HEK293 (cell line): ENCODE measurements at regions not wholly inside any gene's neighbourhood (a gene's known extent, or its start where the extent isn't known, plus 50 kb on each side); places are given as distances from the start of the nearest gene placed in this dataset.

Source experiments
- CTCF ChIA-PET: fragments of 350-600 bp; formaldehyde crosslinking; extraction: SDS; loops from one replicate; lab custom pipeline; 2021; ENCODE audit warnings: antibody characterized with exemption; lab: Yijun Ruan, JAX
- POLR2A ChIA-PET: fragments of 300-600 bp; formaldehyde crosslinking; extraction: SDS; loops from one replicate; lab custom pipeline; 2020; ENCODE audit warnings: antibody characterized with exemption, inconsistent platforms; lab: Yijun Ruan, JAX
- H3K27ac ChIP-seq: fragments of 200-500 bp; sonication (Bioruptor generic); 2 replicates; pipeline ENCODE4 v1.5.1; 2014; ENCODE audit warnings: low read depth, low read length, control low read depth, inconsistent platforms; ENCODE audit errors: extremely low read depth
- H3K36me3 ChIP-seq, 2 experiments: fragments of 200-500 bp in 1 of 2; sonication (Bioruptor generic) in 1 of 2; 1 replicate in 1 of 2; 2 replicates in 1 of 2; pipeline ENCODE4 v1.5.1; 2014 to 2017; ENCODE audit warnings: inconsistent platforms in 2 of 2, low read length in 2 of 2; ENCODE audit not compliant: control insufficient read depth in 2 of 2, insufficient read depth in 1 of 2
- H3K4me1 ChIP-seq: fragments of 200-500 bp; sonication (Bioruptor generic); 2 replicates; pipeline ENCODE4 v1.5.1; 2014; ENCODE audit warnings: mild to moderate bottlenecking, low read length, inconsistent platforms; ENCODE audit not compliant: control insufficient read depth, insufficient read depth
- H3K4me3 ChIP-seq: 2 replicates; pipeline ENCODE4 v1.5.1; 2011; ENCODE audit warnings: low read depth, mild to moderate bottlenecking, control low read depth, low read length, moderate library complexity
- H3K9me3 ChIP-seq: fragments of 200-500 bp; sonication (Bioruptor generic); 2 replicates; pipeline ENCODE4 v1.5.1; 2014; ENCODE audit warnings: low read depth, low read length, inconsistent platforms; ENCODE audit not compliant: control insufficient read depth, insufficient read depth
- HOXC10 ChIP-seq: sonication (generic); formaldehyde crosslinking; IDR thresholded peaks from 2 replicates; pipeline ENCODE4 v1.8.1; 2023; ENCODE audit warnings: mild to moderate bottlenecking, missing genetic modification reagents
- IKZF3 ChIP-seq: fragments of 450-650 bp; IDR thresholded peaks from 2 replicates; pipeline ENCODE4 v1.5.0; 2018; ENCODE audit warnings: missing biosample characterization, mild to moderate bottlenecking, missing genetic modification characterization, moderate library complexity
- SP2 ChIP-seq: fragments of 450-650 bp; formaldehyde crosslinking; IDR thresholded peaks from 2 replicates; pipeline ENCODE4 v1.5.1; 2016; ENCODE audit warnings: missing biosample characterization, missing genetic modification characterization
- YY2 ChIP-seq: fragments of 450-650 bp; formaldehyde crosslinking; IDR thresholded peaks from 2 replicates; pipeline ENCODE4 v1.5.1; 2016; ENCODE audit warnings: missing biosample characterization, missing genetic modification characterization
- ZEB2 ChIP-seq: fragments of 450-650 bp; formaldehyde crosslinking; IDR thresholded peaks from 2 replicates; pipeline ENCODE4 v1.5.1; 2016; ENCODE audit warnings: missing biosample characterization, missing genetic modification characterization
- ZFP37 ChIP-seq: fragments of 450-650 bp; formaldehyde crosslinking; IDR thresholded peaks from 2 replicates; pipeline ENCODE4 v1.5.1; 2016; ENCODE audit warnings: missing biosample characterization, missing genetic modification characterization
- ZNF112 ChIP-seq: fragments of 450-650 bp; formaldehyde crosslinking; IDR thresholded peaks from 2 replicates; pipeline ENCODE4 v1.5.0; 2017; ENCODE audit warnings: missing biosample characterization, missing genetic modification characterization
- ZNF121 ChIP-seq: fragments of 450-650 bp; formaldehyde crosslinking; IDR thresholded peaks from 2 replicates; pipeline ENCODE4 v1.5.1; 2016; ENCODE audit warnings: missing biosample characterization, missing genetic modification characterization
- ZNF133 ChIP-seq: fragments of 450-650 bp; formaldehyde crosslinking; IDR thresholded peaks from 2 replicates; pipeline ENCODE4 v1.5.1; 2016; ENCODE audit warnings: missing biosample characterization, missing genetic modification characterization
- ZNF16 ChIP-seq: fragments of 450-650 bp; formaldehyde crosslinking; IDR thresholded peaks from 2 replicates; pipeline ENCODE4 v1.5.1; 2016; ENCODE audit warnings: low read depth, missing biosample characterization, missing genetic modification characterization
- ZNF175 ChIP-seq: fragments of 450-650 bp; formaldehyde crosslinking; IDR thresholded peaks from 2 replicates; pipeline ENCODE4 v1.5.1; 2016; ENCODE audit warnings: missing biosample characterization, missing genetic modification characterization
- ZNF311 ChIP-seq: fragments of 450-650 bp; formaldehyde crosslinking; IDR thresholded peaks from 2 replicates; pipeline ENCODE4 v1.5.1; 2017; ENCODE audit warnings: missing biosample characterization, missing genetic modification characterization, borderline replicate concordance
- ZNF529 ChIP-seq: fragments of 450-650 bp; formaldehyde crosslinking; IDR thresholded peaks from 2 replicates; pipeline ENCODE4 v1.5.1; 2017; ENCODE audit warnings: missing genetic modification characterization, missing biosample characterization; ENCODE audit not compliant: insufficient replicate concordance
- ZNF658 ChIP-seq: fragments of 450-650 bp; formaldehyde crosslinking; IDR thresholded peaks from 2 replicates; pipeline ENCODE4; 2016; ENCODE audit warnings: missing biosample characterization, missing genetic modification characterization
- ZNF785 ChIP-seq: fragments of 450-650 bp; formaldehyde crosslinking; IDR thresholded peaks from 2 replicates; pipeline ENCODE4 v1.5.1; 2016; ENCODE audit warnings: missing biosample characterization, missing genetic modification characterization
- ZSCAN30 ChIP-seq: fragments of 450-650 bp; IDR thresholded peaks from 2 replicates; pipeline ENCODE4 v1.5.1; 2018; ENCODE audit warnings: missing biosample characterization, mild to moderate bottlenecking, missing genetic modification characterization, moderate library complexity
- TF ChIP-seq, protein P1 (sequence below): fragments of 450-650 bp; formaldehyde crosslinking; IDR thresholded peaks from 2 replicates; pipeline ENCODE4 v1.5.1; 2017; ENCODE audit warnings: missing biosample characterization, mild to moderate bottlenecking, missing genetic modification characterization, moderate library complexity
- TF ChIP-seq, protein P2 (sequence below): fragments of 450-650 bp; formaldehyde crosslinking; IDR thresholded peaks from 2 replicates; pipeline ENCODE4 v1.5.1; 2016; ENCODE audit warnings: missing biosample characterization, missing genetic modification characterization
- TF ChIP-seq, protein P3 (sequence below): fragments of 450-650 bp; formaldehyde crosslinking; conservative IDR thresholded peaks from 2 replicates; pipeline ENCODE4 v1.5.1; 2016; ENCODE audit warnings: low read depth, missing biosample characterization, missing genetic modification characterization
- TF ChIP-seq, protein P4 (sequence below): fragments of 450-650 bp; formaldehyde crosslinking; IDR thresholded peaks from 2 replicates; pipeline ENCODE4 v1.5.1; 2016; ENCODE audit warnings: missing biosample characterization, missing genetic modification characterization

DNA sequence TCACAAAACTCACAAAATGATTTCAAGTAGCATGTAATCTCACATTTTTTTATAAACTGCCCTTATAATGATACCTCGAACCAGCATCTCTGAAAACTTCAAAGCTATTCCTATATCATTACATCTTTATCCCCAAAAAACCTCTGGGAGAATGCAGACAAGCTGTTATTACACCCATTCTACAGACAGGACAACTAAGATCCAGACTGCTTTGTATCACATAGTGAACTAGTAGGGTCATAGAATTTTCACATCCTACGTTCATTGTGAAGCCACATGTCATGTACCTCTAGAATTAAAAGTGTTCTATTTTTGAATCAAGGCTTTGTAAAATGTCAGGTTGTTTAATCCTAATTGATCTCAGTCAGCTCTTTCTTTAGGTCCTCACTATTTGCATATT, 98.7 kb upstream of the RAP2B start (continued):
- TF ChIP-seq ZNF175: no peak
- TF ChIP-seq, protein P1, sequence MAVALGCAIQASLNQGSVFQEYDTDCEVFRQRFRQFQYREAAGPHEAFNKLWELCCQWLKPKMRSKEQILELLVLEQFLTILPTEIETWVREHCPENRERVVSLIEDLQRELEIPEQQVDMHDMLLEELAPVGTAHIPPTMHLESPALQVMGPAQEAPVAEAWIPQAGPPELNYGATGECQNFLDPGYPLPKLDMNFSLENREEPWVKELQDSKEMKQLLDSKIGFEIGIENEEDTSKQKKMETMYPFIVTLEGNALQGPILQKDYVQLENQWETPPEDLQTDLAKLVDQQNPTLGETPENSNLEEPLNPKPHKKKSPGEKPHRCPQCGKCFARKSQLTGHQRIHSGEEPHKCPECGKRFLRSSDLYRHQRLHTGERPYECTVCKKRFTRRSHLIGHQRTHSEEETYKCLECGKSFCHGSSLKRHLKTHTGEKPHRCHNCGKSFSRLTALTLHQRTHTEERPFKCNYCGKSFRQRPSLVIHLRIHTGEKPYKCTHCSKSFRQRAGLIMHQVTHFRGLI (tag by site-specific recombination): no peak

DNA sequence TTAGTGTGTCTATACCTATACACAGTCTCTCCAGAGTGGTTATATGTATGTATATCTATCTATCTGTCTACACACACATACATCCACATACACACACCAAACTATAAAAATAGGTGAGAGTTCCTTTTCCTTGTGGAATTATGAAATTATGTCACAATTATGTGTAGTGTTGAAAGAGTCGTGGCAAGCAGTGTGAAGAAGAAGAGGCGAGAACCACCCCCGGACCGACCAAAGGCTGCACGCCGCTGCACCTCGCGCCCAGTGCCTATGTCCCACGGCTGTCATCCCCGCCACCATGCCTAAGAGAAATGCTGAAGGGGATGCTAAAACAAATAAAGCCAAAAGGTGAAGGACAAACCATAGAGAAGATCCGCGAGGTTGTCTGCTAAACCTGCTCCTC, 95.0 kb upstream of the RAP2B start:
- no peaks in the 10 kb centered on the region for H3K36me3 ChIP-seq
- no peak overlapping the region for H3K4me3 ChIP-seq
- POLR2A ChIA-PET: no interaction called here
- CTCF ChIA-PET: no interaction called here
- no peaks in the 10 kb centered on the region for H3K4me1 ChIP-seq
- no peak overlapping the region for H3K27ac ChIP-seq
- no peak for TF ChIP-seq ZEB2
- no peak for TF ChIP-seq ZNF529 (tag by site-specific recombination)
- TF ChIP-seq, protein P2, sequence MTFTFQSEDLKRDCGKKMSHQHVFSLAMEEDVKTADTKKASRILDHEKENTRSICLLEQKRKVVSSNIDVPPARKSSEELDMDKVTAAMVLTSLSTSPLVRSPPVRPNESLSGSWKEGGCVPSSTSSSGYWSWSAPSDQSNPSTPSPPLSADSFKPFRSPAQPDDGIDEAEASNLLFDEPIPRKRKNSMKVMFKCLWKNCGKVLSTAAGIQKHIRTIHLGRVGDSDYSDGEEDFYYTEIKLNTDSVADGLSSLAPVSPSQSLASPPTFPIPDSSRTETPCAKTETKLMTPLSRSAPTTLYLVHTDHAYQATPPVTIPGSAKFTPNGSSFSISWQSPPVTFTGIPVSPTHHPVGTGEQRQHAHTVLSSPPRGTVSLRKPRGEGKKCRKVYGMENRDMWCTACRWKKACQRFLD (tag by site-specific recombination): no peak
- no peak for TF ChIP-seq ZNF311 (tag by site-specific recombination)
- TF ChIP-seq ZNF133 (tag by site-specific recombination): no peak
- H3K9me3 ChIP-seq: no peaks in the 10 kb centered on the region

DNA sequence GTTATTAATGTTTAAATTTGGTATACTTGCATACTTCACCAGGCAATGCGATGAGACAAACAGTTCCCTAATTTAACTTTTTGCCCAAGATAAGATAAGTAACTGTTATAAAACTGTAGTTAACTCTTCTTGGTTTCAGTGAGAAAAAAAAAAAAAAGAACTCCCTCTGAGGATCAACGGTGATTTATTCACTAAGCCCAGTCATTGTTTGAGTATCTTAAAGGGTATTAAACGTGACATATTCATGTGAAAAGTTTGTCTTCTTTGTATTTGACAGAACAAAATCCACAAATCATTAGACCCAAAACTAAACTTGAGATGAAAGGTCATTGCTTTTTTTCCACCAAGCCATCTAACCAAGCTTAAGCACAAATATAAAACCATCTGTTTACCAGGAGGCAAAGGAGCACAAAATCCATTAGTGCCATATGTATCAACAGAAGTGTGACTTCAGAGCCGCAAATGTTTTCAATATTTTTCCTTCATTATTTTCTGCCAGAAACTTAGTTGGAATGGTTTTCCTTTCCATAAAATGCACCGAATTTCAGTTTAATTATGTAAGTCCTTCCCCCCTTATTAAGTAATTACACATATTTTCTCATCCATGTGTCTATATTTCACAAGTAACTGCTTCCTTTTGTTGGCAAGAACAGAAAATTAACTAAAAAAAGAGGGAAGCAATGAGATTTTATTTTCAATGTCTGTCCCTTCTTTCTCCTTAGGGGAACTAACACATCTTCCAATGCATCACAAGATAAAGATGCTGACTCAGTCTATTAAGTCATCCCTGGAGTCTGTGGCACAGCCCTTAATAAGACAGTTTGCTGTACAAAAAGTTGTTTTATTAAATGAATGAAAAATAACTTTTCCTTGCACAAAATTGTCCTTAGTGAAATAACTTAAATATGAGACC, 92.2 kb upstream of the RAP2B start:
- H3K9me3 ChIP-seq: no peaks in the 10 kb centered on the region
- TF ChIP-seq YY2 (no peak), IKZF3 (0 out of 2 replicates have a peak, but pooled peaks have one; percentile 12), ZNF16 (tag by site-specific recombination) (no peak)
- TF ChIP-seq, all 188 proteins: peak for 1
- ChIA-PET POLR2A (no interaction called here), CTCF (interaction anchor here (0.6 kb wide), 1 partner anchor 136 kb away, joined by 3 read pairs; no protein-coding TSS in a partner anchor)
- Histone ChIP-seq H3K36me3 (no peaks in the 10 kb centered on the region), H3K4me1 (no peaks in the 10 kb centered on the region), H3K27ac (no peak overlapping the region), H3K4me3 (no peak overlapping the region)

DNA sequence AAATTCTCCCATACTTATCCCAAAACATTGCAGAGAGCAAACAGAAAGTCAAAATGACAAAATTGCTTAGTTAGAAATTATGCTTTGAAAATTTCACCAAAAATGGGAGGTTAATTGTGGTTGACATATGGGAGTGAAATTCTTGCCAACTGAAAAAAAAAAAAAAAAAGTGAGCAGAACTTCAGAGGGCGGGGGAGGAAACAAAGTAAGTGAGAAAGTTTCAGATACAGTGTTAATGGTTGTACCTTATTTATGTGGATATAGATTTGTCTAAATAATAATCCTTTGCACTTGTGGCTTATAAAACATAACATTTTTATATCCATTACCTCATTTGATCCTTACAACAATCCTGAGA, 91.5 kb upstream of the RAP2B start:
- Histone ChIP-seq H3K36me3 (no peaks in the 10 kb centered on the region), H3K4me1 (no peaks in the 10 kb centered on the region), H3K4me3 (no peak overlapping the region), H3K27ac (no peak overlapping the region), H3K9me3 (no peaks in the 10 kb centered on the region)
- CTCF ChIA-PET: no interaction called here
- POLR2A ChIA-PET: no interaction called here
- TF ChIP-seq ZNF121 (tag by site-specific recombination) (no peak), HOXC10 (CRISPR knock-in tag) (no peak), SP2 (tag by site-specific recombination) (no peak), ZSCAN30 (tag by site-specific recombination) (no peak), ZNF658 (no peak), ZNF175 (no peak), YY2 (no peak), ZNF529 (tag by site-specific recombination) (no peak), ZNF311 (tag by site-specific recombination) (no peak), ZFP37 (tag by site-specific recombination) (no peak), ZNF785 (tag by site-specific recombination) (no peak), ZNF112 (tag by site-specific recombination) (no peak)
- TF ChIP-seq, protein P3, sequence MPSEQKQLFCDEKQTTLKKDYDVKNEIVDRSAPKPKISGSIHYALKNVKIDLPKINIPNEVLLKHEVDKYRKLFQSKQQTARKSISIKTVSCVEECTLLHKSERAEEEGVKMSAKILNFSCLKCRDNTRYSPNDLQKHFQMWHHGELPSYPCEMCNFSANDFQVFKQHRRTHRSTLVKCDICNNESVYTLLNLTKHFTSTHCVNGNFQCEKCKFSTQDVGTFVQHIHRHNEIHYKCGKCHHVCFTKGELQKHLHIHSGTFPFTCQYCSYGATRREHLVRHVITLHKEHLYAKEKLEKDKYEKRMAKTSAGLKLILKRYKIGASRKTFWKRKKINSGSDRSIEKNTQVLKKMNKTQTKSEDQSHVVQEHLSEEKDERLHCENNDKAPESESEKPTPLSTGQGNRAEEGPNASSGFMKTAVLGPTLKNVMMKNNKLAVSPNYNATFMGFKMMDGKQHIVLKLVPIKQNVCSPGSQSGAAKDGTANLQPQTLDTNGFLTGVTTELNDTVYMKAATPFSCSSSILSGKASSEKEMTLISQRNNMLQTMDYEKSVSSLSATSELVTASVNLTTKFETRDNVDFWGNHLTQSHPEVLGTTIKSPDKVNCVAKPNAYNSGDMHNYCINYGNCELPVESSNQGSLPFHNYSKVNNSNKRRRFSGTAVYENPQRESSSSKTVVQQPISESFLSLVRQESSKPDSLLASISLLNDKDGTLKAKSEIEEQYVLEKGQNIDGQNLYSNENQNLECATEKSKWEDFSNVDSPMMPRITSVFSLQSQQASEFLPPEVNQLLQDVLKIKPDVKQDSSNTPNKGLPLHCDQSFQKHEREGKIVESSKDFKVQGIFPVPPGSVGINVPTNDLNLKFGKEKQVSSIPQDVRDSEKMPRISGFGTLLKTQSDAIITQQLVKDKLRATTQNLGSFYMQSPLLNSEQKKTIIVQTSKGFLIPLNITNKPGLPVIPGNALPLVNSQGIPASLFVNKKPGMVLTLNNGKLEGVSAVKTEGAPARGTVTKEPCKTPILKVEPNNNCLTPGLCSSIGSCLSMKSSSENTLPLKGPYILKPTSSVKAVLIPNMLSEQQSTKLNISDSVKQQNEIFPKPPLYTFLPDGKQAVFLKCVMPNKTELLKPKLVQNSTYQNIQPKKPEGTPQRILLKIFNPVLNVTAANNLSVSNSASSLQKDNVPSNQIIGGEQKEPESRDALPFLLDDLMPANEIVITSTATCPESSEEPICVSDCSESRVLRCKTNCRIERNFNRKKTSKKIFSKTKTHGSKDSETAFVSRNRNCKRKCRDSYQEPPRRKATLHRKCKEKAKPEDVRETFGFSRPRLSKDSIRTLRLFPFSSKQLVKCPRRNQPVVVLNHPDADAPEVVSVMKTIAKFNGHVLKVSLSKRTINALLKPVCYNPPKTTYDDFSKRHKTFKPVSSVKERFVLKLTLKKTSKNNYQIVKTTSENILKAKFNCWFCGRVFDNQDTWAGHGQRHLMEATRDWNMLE (tag by site-specific recombination): no peak
- TF ChIP-seq, protein P4, sequence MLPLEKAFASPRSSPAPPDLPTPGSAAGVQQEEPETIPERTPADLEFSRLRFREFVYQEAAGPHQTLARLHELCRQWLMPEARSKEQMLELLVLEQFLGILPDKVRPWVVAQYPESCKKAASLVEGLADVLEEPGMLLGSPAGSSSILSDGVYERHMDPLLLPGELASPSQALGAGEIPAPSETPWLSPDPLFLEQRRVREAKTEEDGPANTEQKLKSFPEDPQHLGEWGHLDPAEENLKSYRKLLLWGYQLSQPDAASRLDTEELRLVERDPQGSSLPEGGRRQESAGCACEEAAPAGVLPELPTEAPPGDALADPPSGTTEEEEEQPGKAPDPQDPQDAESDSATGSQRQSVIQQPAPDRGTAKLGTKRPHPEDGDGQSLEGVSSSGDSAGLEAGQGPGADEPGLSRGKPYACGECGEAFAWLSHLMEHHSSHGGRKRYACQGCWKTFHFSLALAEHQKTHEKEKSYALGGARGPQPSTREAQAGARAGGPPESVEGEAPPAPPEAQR (tag by site-specific recombination): no peak
